Adrenal gland (tissue), 9 donors: ENCODE measurements at regions not wholly inside any gene's neighbourhood (a gene's known extent, or its start where the extent isn't known, plus 50 kb on each side); places are given as distances from the start of the nearest gene placed in this dataset.

Experiments used
- DNase-seq, 7 donors: peaks; one replicate each; pipeline ENCODE4 v3.0.0-alpha.2; 2019 to 2020
- H3K27ac ChIP-seq, 5 donors: fragments of 200-600 bp; sonication (generic) in 4 of 5; 1 replicate in 3 of 5; 2 replicates in 2 of 5; pipeline versions ENCODE4 v1.5.1 to v1.8.0; 2016 to 2020; ENCODE audit warnings: mild to moderate bottlenecking in 1 of 5
- H3K27me3 ChIP-seq: fragments of 200-600 bp; 2 replicates; pipeline ENCODE4 v1.8.0; 2021
- H3K36me3 ChIP-seq, 2 donors: fragments of 200-600 bp; replicated peaks in 1 of 2; 1 replicate in 1 of 2; 2 replicates in 1 of 2; pipeline versions ENCODE4 v1.5.1 to v1.8.0; 2018 to 2022
- H3K4me1 ChIP-seq, 2 donors: fragments of 200-600 bp; replicated peaks in 1 of 2; 1 replicate in 1 of 2; 2 replicates in 1 of 2; pipeline versions ENCODE4 v1.5.1 to v1.8.0; 2018 to 2021
- H3K4me3 ChIP-seq, 4 donors: fragments of 200-600 bp; sonication (generic) in 3 of 4; one replicate each; pipeline ENCODE4 v1.5.1; 2016 to 2018
- H3K9me3 ChIP-seq, 3 donors: fragments of 200-600 bp; sonication (generic) in 1 of 3; replicated peaks in 1 of 3; 1 replicate in 2 of 3; 2 replicates in 1 of 3; pipeline versions ENCODE4 v1.5.1 to v1.8.0; 2016 to 2021
- POLR2A ChIP-seq, 2 donors: fragments of 450-650 bp; IDR thresholded peaks; one replicate each; pipeline ENCODE4 v1.6.1; 2017; ENCODE audit warnings: antibody characterized with exemption in 2 of 2, mild to moderate bottlenecking in 2 of 2, moderate library complexity in 1 of 2
- WGBS, 4 donors: extraction: QIAGEN DNeasy Blood & Tissue Kit in 2 of 4; methylation state at CpG; one replicate each; pipeline versions ENCODE4 v1.1.5 to v1.1.7; 2013 to 2017; 5-methylcytosine and 5-hydroxymethylcytosine counted together
- intact Hi-C, 2 donors: fragments of 100-400 bp; cut with DNase I; formaldehyde crosslinking; loops; one replicate each; pipeline versions ENCODE4 v1.14.1 to v1.15.0; 2022 to 2023
- TF ChIP-seq, protein P1 (sequence below), 6 experiments: fragments of 450-650 bp in 4 of 6; fragments of 200-600 bp in 2 of 6; sonication (generic) in 1 of 6; IDR thresholded peaks; 1 replicate in 5 of 6; 2 replicates in 1 of 6; pipeline versions ENCODE4 v1.5.1 to v1.8.0; 2016 to 2021; ENCODE audit warnings: antibody characterized with exemption in 6 of 6, mild to moderate bottlenecking in 2 of 6, moderate library complexity in 1 of 6
- donor health status: healthy with polysubstance abuse.
- donor health status: Bipolar disorder and iron deficiency.
- donor health status: DM: yes; HTN: yes; CAD: no.
- donor health status: DM: no; HTN: no; CAD: no.
- donor health status: DM: no; HTN: no; CAD: no.

DNA sequence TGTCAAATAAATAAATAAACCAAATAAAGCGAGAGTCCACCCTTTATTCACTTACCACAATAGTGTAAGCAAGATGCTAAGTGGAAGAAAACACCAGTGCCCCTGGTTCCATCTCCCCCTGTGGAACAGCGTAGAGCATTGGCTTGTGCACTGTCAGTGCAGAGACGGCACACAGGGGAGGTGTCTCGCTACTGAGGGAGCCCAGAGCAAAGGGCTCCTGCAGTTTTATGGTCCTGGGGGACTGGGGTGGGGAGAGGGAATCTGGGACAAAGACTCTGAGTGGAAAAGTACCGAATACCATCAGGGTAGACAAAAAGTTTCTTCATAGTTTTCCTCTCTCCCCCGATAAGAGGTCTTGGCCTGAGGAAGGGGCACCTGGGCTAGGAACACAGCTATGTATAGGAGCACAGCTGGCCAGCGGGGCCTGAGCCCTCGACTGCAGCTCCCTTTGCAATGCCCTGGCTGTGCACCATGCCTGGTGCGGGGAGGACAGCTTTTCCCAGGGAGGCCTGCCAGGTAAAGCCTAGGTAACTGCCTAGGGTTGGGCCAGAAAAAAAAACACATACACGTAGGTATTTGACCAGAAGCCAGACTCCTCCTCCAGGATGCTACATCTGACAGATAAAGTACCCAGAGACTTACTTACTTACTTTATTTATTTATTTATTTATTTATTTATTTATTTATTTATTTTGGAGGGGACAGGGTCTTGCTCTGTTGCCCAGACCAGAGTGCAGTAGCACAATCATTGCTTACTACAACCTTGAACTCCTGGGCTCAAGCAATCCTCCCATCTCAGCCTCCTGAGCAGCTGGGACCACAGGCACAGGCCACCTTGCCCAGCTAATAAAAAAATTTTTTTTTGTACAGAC, 88.8 kb upstream of the KIF5B start:
- WGBS, 4 donors: 81 to 96% (median 91%) methylated on average over 8 to 10 of the region's 10 CpGs
- intact Hi-C loops: loop anchor here in 1 of 2 donors (10.0 kb wide), 1 partner anchor 90 kb away; the partner anchor contains the start of gene KIF5B
- DNase-seq: no peak

GRCh38 chr10:32143302-32143847, 87.2 kb upstream of the KIF5B start:
- Histone ChIP-seq H3K27ac (no peak overlapping the region), H3K9me3 (no peaks in the 10 kb centered on the region), H3K4me3 (no peak overlapping the region), H3K4me1 (peaks cover 10 to 12% of the 10 kb centered on the region in 2 donors), H3K27me3 (no peaks in the 10 kb centered on the region), H3K36me3 (no peaks in the 10 kb centered on the region)
- DNase-seq: no peak
- WGBS, 4 donors: 88 to 96% (median 92%) methylated on average over 7 of the region's 7 CpGs
- intact Hi-C loops: loop anchor here in 1 of 2 donors (10.0 kb wide), 1 partner anchor 89 kb away; the partner anchor contains the start of gene KIF5B
- TF ChIP-seq POLR2A (IDR thresholded peaks at IDR 0.05): no peak
- TF ChIP-seq, protein P1, sequence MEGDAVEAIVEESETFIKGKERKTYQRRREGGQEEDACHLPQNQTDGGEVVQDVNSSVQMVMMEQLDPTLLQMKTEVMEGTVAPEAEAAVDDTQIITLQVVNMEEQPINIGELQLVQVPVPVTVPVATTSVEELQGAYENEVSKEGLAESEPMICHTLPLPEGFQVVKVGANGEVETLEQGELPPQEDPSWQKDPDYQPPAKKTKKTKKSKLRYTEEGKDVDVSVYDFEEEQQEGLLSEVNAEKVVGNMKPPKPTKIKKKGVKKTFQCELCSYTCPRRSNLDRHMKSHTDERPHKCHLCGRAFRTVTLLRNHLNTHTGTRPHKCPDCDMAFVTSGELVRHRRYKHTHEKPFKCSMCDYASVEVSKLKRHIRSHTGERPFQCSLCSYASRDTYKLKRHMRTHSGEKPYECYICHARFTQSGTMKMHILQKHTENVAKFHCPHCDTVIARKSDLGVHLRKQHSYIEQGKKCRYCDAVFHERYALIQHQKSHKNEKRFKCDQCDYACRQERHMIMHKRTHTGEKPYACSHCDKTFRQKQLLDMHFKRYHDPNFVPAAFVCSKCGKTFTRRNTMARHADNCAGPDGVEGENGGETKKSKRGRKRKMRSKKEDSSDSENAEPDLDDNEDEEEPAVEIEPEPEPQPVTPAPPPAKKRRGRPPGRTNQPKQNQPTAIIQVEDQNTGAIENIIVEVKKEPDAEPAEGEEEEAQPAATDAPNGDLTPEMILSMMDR (IDR thresholded peaks at IDR 0.05): no peak

More for the DNA sequence above, 88.8 kb upstream of the KIF5B start:
- Histone ChIP-seq H3K4me1 (peaks cover 6 to 13% of the 10 kb centered on the region in 2 donors), H3K27me3 (no peaks in the 10 kb centered on the region), H3K27ac (no peak overlapping the region), H3K36me3 (no peaks in the 10 kb centered on the region), H3K9me3 (no peaks in the 10 kb centered on the region), H3K4me3 (no peak overlapping the region)
- TF ChIP-seq, protein P1 (IDR thresholded peaks at IDR 0.05): no peak
- TF ChIP-seq POLR2A (IDR thresholded peaks at IDR 0.05): no peak

GRCh38 chr10:32142646-32143045, 86.4 kb upstream of the KIF5B start:
- Histone ChIP-seq H3K9me3 (no peaks in the 10 kb centered on the region), H3K4me1 (peaks cover 10 to 12% of the 10 kb centered on the region in 2 donors), H3K4me3 (no peak overlapping the region), H3K27me3 (no peaks in the 10 kb centered on the region), H3K36me3 (no peaks in the 10 kb centered on the region), H3K27ac (no peak overlapping the region)
- TF ChIP-seq, protein P1 (IDR thresholded peaks at IDR 0.05): no peak
- TF ChIP-seq POLR2A (IDR thresholded peaks at IDR 0.05): no peak
- peak in 2 of 7 donors; percentile 43 to 51 for DNase-seq
- WGBS, 4 donors: 71 to 81% (median 73%) methylated on average over 2 of the region's 2 CpGs
- intact Hi-C loops: loop anchor here in 1 of 2 donors (10.0 kb wide), 1 partner anchor 88 kb away; the partner anchor contains the start of gene KIF5B
